Endodermal cell (in vitro differentiated cells): ENCODE measurements at regions not wholly inside any gene's neighbourhood (a gene's known extent, or its start where the extent isn't known, plus 50 kb on each side); places are given as distances from the start of the nearest gene placed in this dataset.
A peak's percentile ranks its signal among the peaks of the same experiment; 100 is the strongest.

Experiments
- DNase-seq: peaks from one replicate; pipeline ENCODE4 v3.0.0-alpha.2; 2017
- H3K27ac ChIP-seq: 2 replicates; pipeline ENCODE4 v1.5.1; 2013; ENCODE audit warnings: mild to moderate bottlenecking, low read depth, low read length, moderate library complexity
- H3K27me3 ChIP-seq: 2 replicates; pipeline ENCODE4 v1.6.1; 2013; ENCODE audit warnings: mild to moderate bottlenecking, low read length, moderate library complexity; ENCODE audit not compliant: insufficient read depth, control insufficient read depth, poor library complexity, severe bottlenecking
- H3K36me3 ChIP-seq: 2 replicates; pipeline ENCODE4 v1.7.0; 2013; ENCODE audit warnings: mild to moderate bottlenecking, low read length, moderate library complexity; ENCODE audit not compliant: control insufficient read depth, insufficient read depth
- H3K4me1 ChIP-seq: one replicate; pipeline ENCODE4 v1.7.0; 2013; ENCODE audit warnings: low read length; ENCODE audit not compliant: control insufficient read depth, insufficient read depth
- H3K4me3 ChIP-seq: 2 replicates; pipeline ENCODE4 v1.5.1; 2013; ENCODE audit warnings: mild to moderate bottlenecking, low read length, moderate library complexity
- H3K9ac ChIP-seq: 2 replicates; pipeline ENCODE4 v1.6.1; 2013; ENCODE audit warnings: mild to moderate bottlenecking, low read length, moderate library complexity; ENCODE audit not compliant: poor library complexity, severe bottlenecking; ENCODE audit errors: extremely low read depth
- H3K9me3 ChIP-seq: 2 replicates; pipeline ENCODE4 v1.6.1; 2013; ENCODE audit warnings: mild to moderate bottlenecking, low read length, moderate library complexity; ENCODE audit not compliant: control insufficient read depth
- H3K27ac Mint-ChIP-seq: 2 replicates; pipeline ENCODE4 v1.8.0; 2020; ENCODE audit warnings: mixed read lengths
- H3K27me3 Mint-ChIP-seq: 2 replicates; pipeline ENCODE4 v1.8.0; 2021; ENCODE audit warnings: mild to moderate bottlenecking, mixed read lengths; ENCODE audit not compliant: insufficient read depth
- H3K36me3 Mint-ChIP-seq: 2 replicates; pipeline ENCODE4 v1.8.0; 2020; ENCODE audit warnings: low read depth, mixed read lengths
- H3K4me1 Mint-ChIP-seq: 2 replicates; pipeline ENCODE4 v1.8.0; 2020; ENCODE audit warnings: mixed read lengths
- H3K4me3 Mint-ChIP-seq: 2 replicates; pipeline ENCODE4 v1.8.0; 2020; ENCODE audit warnings: mild to moderate bottlenecking, moderate library complexity, mixed read lengths
- H3K9me3 Mint-ChIP-seq: 2 replicates; pipeline ENCODE4 v1.8.0; 2020; ENCODE audit warnings: mild to moderate bottlenecking, mixed read lengths
- WGBS, 2 experiments: methylation state at CpG; one replicate each; pipeline versions ENCODE4 v1.1.5 to v1.1.7; 2013; ENCODE audit warnings: missing lambda C conversion rate in 2 of 2, mixed read lengths in 1 of 2; ENCODE audit not compliant: insufficient coverage in 1 of 2, insufficient read length in 1 of 2; 5-methylcytosine and 5-hydroxymethylcytosine counted together
- TF ChIP-seq, protein P1 (sequence below): fragments of 200-600 bp; sonication (generic); conservative IDR thresholded peaks from 2 replicates; pipeline ENCODE4 v1.5.0; 2021; ENCODE audit warnings: antibody characterized with exemption, mild to moderate bottlenecking

DNA sequence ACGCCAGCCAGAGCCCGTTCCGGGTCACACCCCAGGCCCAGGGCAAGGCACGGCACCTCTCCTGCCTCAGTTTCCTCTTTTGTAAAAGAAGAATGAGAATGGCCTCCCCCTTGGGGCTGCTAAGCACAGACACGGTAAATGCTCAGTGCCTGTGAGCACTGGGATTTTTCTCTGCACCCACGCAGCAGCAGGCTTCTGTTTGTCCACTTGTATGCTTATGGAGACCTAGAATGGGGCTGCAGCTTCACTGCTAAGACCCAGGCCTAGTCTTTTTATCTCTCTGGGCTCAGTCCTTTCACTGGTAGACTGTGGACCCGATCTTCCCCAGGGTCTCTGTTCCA is 1327.9 kb downstream of the TBC1D22A start:
- Mint-ChIP-seq H3K27me3 (no peaks in the 10 kb centered on the region), H3K36me3 (no peaks in the 10 kb centered on the region), H3K9me3 (no peaks in the 10 kb centered on the region), H3K4me3 (no peak overlapping the region), H3K4me1 (peaks cover 9% of the 10 kb centered on the region), H3K27ac (no peak overlapping the region)
- H3K4me1 ChIP-seq: no peaks in the 10 kb centered on the region
- no peaks in the 10 kb centered on the region for H3K9me3 ChIP-seq
- H3K27me3 ChIP-seq: no peaks in the 10 kb centered on the region
- 88 to 89% methylated on average over 4 to 7 of the region's 7 CpGs for WGBS, 2 experiments
- TF ChIP-seq, protein P1, sequence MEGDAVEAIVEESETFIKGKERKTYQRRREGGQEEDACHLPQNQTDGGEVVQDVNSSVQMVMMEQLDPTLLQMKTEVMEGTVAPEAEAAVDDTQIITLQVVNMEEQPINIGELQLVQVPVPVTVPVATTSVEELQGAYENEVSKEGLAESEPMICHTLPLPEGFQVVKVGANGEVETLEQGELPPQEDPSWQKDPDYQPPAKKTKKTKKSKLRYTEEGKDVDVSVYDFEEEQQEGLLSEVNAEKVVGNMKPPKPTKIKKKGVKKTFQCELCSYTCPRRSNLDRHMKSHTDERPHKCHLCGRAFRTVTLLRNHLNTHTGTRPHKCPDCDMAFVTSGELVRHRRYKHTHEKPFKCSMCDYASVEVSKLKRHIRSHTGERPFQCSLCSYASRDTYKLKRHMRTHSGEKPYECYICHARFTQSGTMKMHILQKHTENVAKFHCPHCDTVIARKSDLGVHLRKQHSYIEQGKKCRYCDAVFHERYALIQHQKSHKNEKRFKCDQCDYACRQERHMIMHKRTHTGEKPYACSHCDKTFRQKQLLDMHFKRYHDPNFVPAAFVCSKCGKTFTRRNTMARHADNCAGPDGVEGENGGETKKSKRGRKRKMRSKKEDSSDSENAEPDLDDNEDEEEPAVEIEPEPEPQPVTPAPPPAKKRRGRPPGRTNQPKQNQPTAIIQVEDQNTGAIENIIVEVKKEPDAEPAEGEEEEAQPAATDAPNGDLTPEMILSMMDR: no peak
- no peaks in the 10 kb centered on the region for H3K36me3 ChIP-seq
- H3K4me3 ChIP-seq: no peak overlapping the region
- DNase-seq: no peak
- H3K27ac ChIP-seq: no peak overlapping the region
- no peak overlapping the region for H3K9ac ChIP-seq

- no peak overlapping the region for H3K9ac ChIP-seq
- no peak overlapping the region for H3K4me3 Mint-ChIP-seq
- H3K27me3 ChIP-seq: no peaks in the 10 kb centered on the region
- H3K27ac ChIP-seq: no peak overlapping the region
- no peak overlapping the region for H3K27ac Mint-ChIP-seq
- no peaks in the 10 kb centered on the region for H3K36me3 ChIP-seq
- H3K9me3 Mint-ChIP-seq: no peaks in the 10 kb centered on the region
- WGBS, 2 experiments: 84 to 89% methylated on average over 10 to 19 of the region's 19 CpGs
- H3K4me1 ChIP-seq: no peaks in the 10 kb centered on the region
- H3K9me3 ChIP-seq: no peaks in the 10 kb centered on the region
- H3K4me3 ChIP-seq: no peak overlapping the region
- DNase-seq: peak; percentile 43
- H3K36me3 Mint-ChIP-seq: no peaks in the 10 kb centered on the region
- TF ChIP-seq, protein P1: no peak
- H3K27me3 Mint-ChIP-seq: no peaks in the 10 kb centered on the region
- peaks cover 9% of the 10 kb centered on the region for H3K4me1 Mint-ChIP-seq
Measured at GRCh38 chr22:48089601-48090331, 1327.3 kb downstream of the TBC1D22A start.

DNA sequence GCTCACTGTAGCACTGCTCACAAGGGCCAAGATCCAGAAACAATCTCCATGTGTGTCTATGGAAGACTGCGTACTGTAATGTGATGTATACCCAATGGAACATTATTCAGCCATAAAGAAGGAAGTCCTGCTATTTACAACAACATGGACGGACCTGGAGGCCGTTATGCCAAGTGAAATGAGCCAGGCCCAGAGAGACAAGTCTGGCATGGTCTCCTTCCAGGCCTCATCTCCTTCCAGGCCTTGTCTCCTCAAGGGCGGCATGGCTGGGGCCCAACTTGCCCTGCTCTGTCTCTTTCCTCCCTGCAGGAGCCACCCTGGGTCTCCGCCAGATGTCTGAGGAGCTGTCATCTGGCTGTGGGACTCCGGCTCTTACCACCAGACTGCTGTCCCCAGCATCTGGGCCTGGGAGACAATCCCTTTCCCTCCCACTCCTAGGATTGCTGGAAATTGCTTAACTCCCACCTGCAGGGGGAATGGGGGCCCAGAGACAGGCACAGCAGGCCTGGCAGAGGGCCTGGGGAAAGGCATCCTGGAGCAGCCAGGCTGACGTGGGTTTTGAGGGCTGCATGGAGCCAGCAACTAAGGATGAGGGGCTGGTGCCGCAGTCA is 1326.6 kb downstream of the TBC1D22A start:
- Histone ChIP-seq H3K9me3 (no peaks in the 10 kb centered on the region), H3K36me3 (no peaks in the 10 kb centered on the region), H3K4me3 (no peak overlapping the region), H3K27me3 (no peaks in the 10 kb centered on the region), H3K27ac (no peak overlapping the region), H3K4me1 (no peaks in the 10 kb centered on the region), H3K9ac (no peak overlapping the region)
- Mint-ChIP-seq H3K4me3 (no peak overlapping the region), H3K4me1 (peaks cover 13% of the 10 kb centered on the region), H3K36me3 (no peaks in the 10 kb centered on the region), H3K27me3 (no peaks in the 10 kb centered on the region), H3K9me3 (no peaks in the 10 kb centered on the region), H3K27ac (no peak overlapping the region)
- TF ChIP-seq, protein P1: no peak
- peak; percentile 39 for DNase-seq
- WGBS, 2 experiments: 90 to 95% methylated on average over 6 to 8 of the region's 8 CpGs
